ENCODE measurements at regions not wholly inside any gene's neighbourhood (a gene's known extent, or its start where the extent isn't known, plus 50 kb on each side); places are given as distances from the start of the nearest gene placed in this dataset.

GRCh38 chr6:95431637-95432228, 145.6 kb upstream of the MANEA start:
- peak in 1 of 3 donors; percentile 3 for DNase-seq
- Histone ChIP-seq H3K27me3 (replicated peaks; ENCODE audit: control insufficient read depth, insufficient read depth, low read length, poor library complexity, severe bottlenecking) (no peaks in the 10 kb centered on the region), H3K4me3 (ENCODE audit: insufficient read depth, low read depth, low read length, poor library complexity, severe bottlenecking) (no peak overlapping the region), H3K27ac (ENCODE audit: insufficient read depth, low read length, poor library complexity, severe bottlenecking) (no peak overlapping the region), H3K4me1 (ENCODE audit: control insufficient read depth, insufficient read depth, low read length, poor library complexity, severe bottlenecking) (no peaks in the 10 kb centered on the region), H3K9me3 (ENCODE audit: control insufficient read depth, low read length) (no peaks in the 10 kb centered on the region), H3K36me3 (ENCODE audit: control insufficient read depth, insufficient read depth, low read length) (no peaks in the 10 kb centered on the region)

- Histone ChIP-seq H3K4me1 (ENCODE audit: control insufficient read depth, insufficient read depth, low read length, poor library complexity, severe bottlenecking) (no peaks in the 10 kb centered on the region), H3K4me3 (ENCODE audit: insufficient read depth, low read depth, low read length, poor library complexity, severe bottlenecking) (no peak overlapping the region), H3K9me3 (ENCODE audit: control insufficient read depth, low read length) (no peaks in the 10 kb centered on the region), H3K27me3 (replicated peaks; ENCODE audit: control insufficient read depth, insufficient read depth, low read length, poor library complexity, severe bottlenecking) (no peaks in the 10 kb centered on the region), H3K36me3 (ENCODE audit: control insufficient read depth, insufficient read depth, low read length) (no peaks in the 10 kb centered on the region), H3K27ac (ENCODE audit: insufficient read depth, low read length, poor library complexity, severe bottlenecking) (no peak overlapping the region)
- DNase-seq = no peak
Observed at GRCh38 chr6:95439741-95440140, 137.6 kb upstream of the MANEA start.

GRCh38 chr6:95448208-95448607, 129.1 kb upstream of the MANEA start:
- H3K27me3 ChIP-seq (replicated peaks; ENCODE audit: control insufficient read depth, insufficient read depth, low read length, poor library complexity, severe bottlenecking) = no peaks in the 10 kb centered on the region
- H3K4me3 ChIP-seq (ENCODE audit: insufficient read depth, low read depth, low read length, poor library complexity, severe bottlenecking) = no peak overlapping the region
- DNase-seq = no peak
- H3K36me3 ChIP-seq (ENCODE audit: control insufficient read depth, insufficient read depth, low read length) = no peaks in the 10 kb centered on the region
- no peaks in the 10 kb centered on the region for H3K4me1 ChIP-seq (ENCODE audit: control insufficient read depth, insufficient read depth, low read length, poor library complexity, severe bottlenecking)
- no peaks in the 10 kb centered on the region for H3K9me3 ChIP-seq (ENCODE audit: control insufficient read depth, low read length)
- H3K27ac ChIP-seq (ENCODE audit: insufficient read depth, low read length, poor library complexity, severe bottlenecking) = no peak overlapping the region

GRCh38 chr6:95469511-95469910, 107.8 kb upstream of the MANEA start:
- Histone ChIP-seq H3K36me3 (ENCODE audit: control insufficient read depth, insufficient read depth, low read length) (no peaks in the 10 kb centered on the region), H3K4me3 (ENCODE audit: insufficient read depth, low read depth, low read length, poor library complexity, severe bottlenecking) (no peak overlapping the region), H3K27ac (ENCODE audit: insufficient read depth, low read length, poor library complexity, severe bottlenecking) (no peak overlapping the region), H3K9me3 (ENCODE audit: control insufficient read depth, low read length) (no peaks in the 10 kb centered on the region), H3K27me3 (replicated peaks; ENCODE audit: control insufficient read depth, insufficient read depth, low read length, poor library complexity, severe bottlenecking) (no peaks in the 10 kb centered on the region), H3K4me1 (ENCODE audit: control insufficient read depth, insufficient read depth, low read length, poor library complexity, severe bottlenecking) (no peaks in the 10 kb centered on the region)
- no peak for DNase-seq

GRCh38 chr6:95478941-95479340, 98.4 kb upstream of the MANEA start:
- H3K27ac ChIP-seq (ENCODE audit: insufficient read depth, low read length, poor library complexity, severe bottlenecking) = no peak overlapping the region
- no peaks in the 10 kb centered on the region for H3K9me3 ChIP-seq (ENCODE audit: control insufficient read depth, low read length)
- H3K4me3 ChIP-seq (ENCODE audit: insufficient read depth, low read depth, low read length, poor library complexity, severe bottlenecking) = no peak overlapping the region
- H3K36me3 ChIP-seq (ENCODE audit: control insufficient read depth, insufficient read depth, low read length) = no peaks in the 10 kb centered on the region
- H3K27me3 ChIP-seq (replicated peaks; ENCODE audit: control insufficient read depth, insufficient read depth, low read length, poor library complexity, severe bottlenecking) = no peaks in the 10 kb centered on the region
- no peak for DNase-seq
- H3K4me1 ChIP-seq (ENCODE audit: control insufficient read depth, insufficient read depth, low read length, poor library complexity, severe bottlenecking) = no peaks in the 10 kb centered on the region

GRCh38 chr6:95487817-95488216, 89.5 kb upstream of the MANEA start:
- no peak overlapping the region for H3K27ac ChIP-seq (ENCODE audit: insufficient read depth, low read length, poor library complexity, severe bottlenecking)
- H3K4me1 ChIP-seq (ENCODE audit: control insufficient read depth, insufficient read depth, low read length, poor library complexity, severe bottlenecking) = no peaks in the 10 kb centered on the region
- H3K27me3 ChIP-seq (replicated peaks; ENCODE audit: control insufficient read depth, insufficient read depth, low read length, poor library complexity, severe bottlenecking) = no peaks in the 10 kb centered on the region
- no peaks in the 10 kb centered on the region for H3K9me3 ChIP-seq (ENCODE audit: control insufficient read depth, low read length)
- no peak overlapping the region for H3K4me3 ChIP-seq (ENCODE audit: insufficient read depth, low read depth, low read length, poor library complexity, severe bottlenecking)
- H3K36me3 ChIP-seq (ENCODE audit: control insufficient read depth, insufficient read depth, low read length) = no peaks in the 10 kb centered on the region
- no peak for DNase-seq

GRCh38 chr6:95489185-95489863, 88.0 kb upstream of the MANEA start:
- no peak for DNase-seq

GRCh38 chr6:95496769-95497426, 80.4 kb upstream of the MANEA start:
- H3K4me3 ChIP-seq (ENCODE audit: insufficient read depth, low read depth, low read length, poor library complexity, severe bottlenecking) = no peak overlapping the region
- no peaks in the 10 kb centered on the region for H3K36me3 ChIP-seq (ENCODE audit: control insufficient read depth, insufficient read depth, low read length)
- H3K9me3 ChIP-seq (ENCODE audit: control insufficient read depth, low read length) = no peaks in the 10 kb centered on the region
- no peaks in the 10 kb centered on the region for H3K27me3 ChIP-seq (replicated peaks; ENCODE audit: control insufficient read depth, insufficient read depth, low read length, poor library complexity, severe bottlenecking)
- no peak for DNase-seq
- H3K27ac ChIP-seq (ENCODE audit: insufficient read depth, low read length, poor library complexity, severe bottlenecking) = no peak overlapping the region
- no peaks in the 10 kb centered on the region for H3K4me1 ChIP-seq (ENCODE audit: control insufficient read depth, insufficient read depth, low read length, poor library complexity, severe bottlenecking)

More at GRCh38 chr6:95489185-95489863, 88.0 kb upstream of the MANEA start:
- Histone ChIP-seq H3K9me3 (ENCODE audit: control insufficient read depth, low read length) (no peaks in the 10 kb centered on the region), H3K27ac (ENCODE audit: insufficient read depth, low read length, poor library complexity, severe bottlenecking) (peak overlapping the region; percentile 14), H3K4me3 (ENCODE audit: insufficient read depth, low read depth, low read length, poor library complexity, severe bottlenecking) (no peak overlapping the region), H3K4me1 (ENCODE audit: control insufficient read depth, insufficient read depth, low read length, poor library complexity, severe bottlenecking) (no peaks in the 10 kb centered on the region), H3K36me3 (ENCODE audit: control insufficient read depth, insufficient read depth, low read length) (no peaks in the 10 kb centered on the region), H3K27me3 (replicated peaks; ENCODE audit: control insufficient read depth, insufficient read depth, low read length, poor library complexity, severe bottlenecking) (no peaks in the 10 kb centered on the region)

GRCh38 chr6:95501032-95501904, 76.1 kb upstream of the MANEA start:
- Histone ChIP-seq H3K4me3 (ENCODE audit: insufficient read depth, low read depth, low read length, poor library complexity, severe bottlenecking) (no peak overlapping the region), H3K36me3 (ENCODE audit: control insufficient read depth, insufficient read depth, low read length) (no peaks in the 10 kb centered on the region), H3K27me3 (replicated peaks; ENCODE audit: control insufficient read depth, insufficient read depth, low read length, poor library complexity, severe bottlenecking) (no peaks in the 10 kb centered on the region), H3K27ac (ENCODE audit: insufficient read depth, low read length, poor library complexity, severe bottlenecking) (no peak overlapping the region), H3K4me1 (ENCODE audit: control insufficient read depth, insufficient read depth, low read length, poor library complexity, severe bottlenecking) (no peaks in the 10 kb centered on the region), H3K9me3 (ENCODE audit: control insufficient read depth, low read length) (no peaks in the 10 kb centered on the region)
- DNase-seq = no peak
